ENCODE measurements at regions not wholly inside any gene's neighbourhood (a gene's known extent, or its start where the extent isn't known, plus 50 kb on each side); places are given as distances from the start of the nearest gene placed in this dataset.

- TF ChIP-seq, protein P1, sequence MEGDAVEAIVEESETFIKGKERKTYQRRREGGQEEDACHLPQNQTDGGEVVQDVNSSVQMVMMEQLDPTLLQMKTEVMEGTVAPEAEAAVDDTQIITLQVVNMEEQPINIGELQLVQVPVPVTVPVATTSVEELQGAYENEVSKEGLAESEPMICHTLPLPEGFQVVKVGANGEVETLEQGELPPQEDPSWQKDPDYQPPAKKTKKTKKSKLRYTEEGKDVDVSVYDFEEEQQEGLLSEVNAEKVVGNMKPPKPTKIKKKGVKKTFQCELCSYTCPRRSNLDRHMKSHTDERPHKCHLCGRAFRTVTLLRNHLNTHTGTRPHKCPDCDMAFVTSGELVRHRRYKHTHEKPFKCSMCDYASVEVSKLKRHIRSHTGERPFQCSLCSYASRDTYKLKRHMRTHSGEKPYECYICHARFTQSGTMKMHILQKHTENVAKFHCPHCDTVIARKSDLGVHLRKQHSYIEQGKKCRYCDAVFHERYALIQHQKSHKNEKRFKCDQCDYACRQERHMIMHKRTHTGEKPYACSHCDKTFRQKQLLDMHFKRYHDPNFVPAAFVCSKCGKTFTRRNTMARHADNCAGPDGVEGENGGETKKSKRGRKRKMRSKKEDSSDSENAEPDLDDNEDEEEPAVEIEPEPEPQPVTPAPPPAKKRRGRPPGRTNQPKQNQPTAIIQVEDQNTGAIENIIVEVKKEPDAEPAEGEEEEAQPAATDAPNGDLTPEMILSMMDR (IDR thresholded peaks at IDR 0.05; ENCODE audit: low read length): no peak
- TF ChIP-seq EZH2 (IDR thresholded peaks at IDR 0.05; ENCODE audit: borderline replicate concordance, low read length): no peak
These were observed 53.8 kb upstream of the TAC4 start for GRCh38 chr17:49901460-49902331.

Measured in OCI-LY1 (cell line).